Esophagus (tissue), 2 donors: ENCODE measurements at regions not wholly inside any gene's neighbourhood (a gene's known extent, or its start where the extent isn't known, plus 50 kb on each side); places are given as distances from the start of the nearest gene placed in this dataset.

Experiments
- H3K27ac ChIP-seq, 2 donors: one replicate each; pipeline ENCODE4 v1.5.1; 2013; ENCODE audit warnings: low read depth in 2 of 2, mild to moderate bottlenecking in 2 of 2, inconsistent platforms in 1 of 2, low read length in 1 of 2, moderate library complexity in 1 of 2
- H3K27me3 ChIP-seq, 2 donors: one replicate each; pipeline ENCODE4 v1.6.1; 2013; ENCODE audit warnings: low read length in 2 of 2, control low read depth in 1 of 2, mild to moderate bottlenecking in 1 of 2; ENCODE audit not compliant: insufficient read depth in 2 of 2, control insufficient read depth in 1 of 2
- H3K36me3 ChIP-seq, 2 donors: one replicate each; pipeline ENCODE4 v1.6.1; 2013; ENCODE audit warnings: low read length in 1 of 2; ENCODE audit not compliant: control insufficient read depth in 2 of 2, insufficient read depth in 2 of 2
- H3K4me1 ChIP-seq, 2 donors: one replicate each; pipeline ENCODE4 v1.6.1; 2013; ENCODE audit warnings: low read length in 1 of 2; ENCODE audit not compliant: control insufficient read depth in 2 of 2, insufficient read depth in 2 of 2
- H3K4me3 ChIP-seq, 2 donors: one replicate each; pipeline ENCODE4 v1.5.1; 2013; ENCODE audit warnings: low read length in 2 of 2, mild to moderate bottlenecking in 2 of 2, low read depth in 1 of 2, moderate library complexity in 1 of 2
- H3K9me3 ChIP-seq, 2 donors: one replicate each; pipeline ENCODE4 v1.6.1; 2013; ENCODE audit warnings: mild to moderate bottlenecking in 2 of 2, low read depth in 1 of 2, low read length in 1 of 2, moderate library complexity in 1 of 2; ENCODE audit not compliant: control insufficient read depth in 2 of 2, insufficient read depth in 1 of 2
- WGBS, 2 donors: extraction: QIAGEN DNeasy Blood & Tissue Kit; methylation state at CpG; one replicate each; pipeline ENCODE4 v1.1.7; 2013; 5-methylcytosine and 5-hydroxymethylcytosine counted together
- donor health status: healthy with polysubstance abuse.
- donor health status: Bipolar disorder and iron deficiency.

- no peaks in the 10 kb centered on the region for H3K36me3 ChIP-seq
- H3K27me3 ChIP-seq = no peaks in the 10 kb centered on the region
- 78 to 82% methylated on average over 13 of the region's 13 CpGs for WGBS, 2 donors
- H3K4me1 ChIP-seq = no peaks in the 10 kb centered on the region
- no peaks in the 10 kb centered on the region for H3K9me3 ChIP-seq
- no peak overlapping the region for H3K4me3 ChIP-seq
- H3K27ac ChIP-seq = no peak overlapping the region
Measured at GRCh38 chr1:234756066-234756774, 146.2 kb upstream of the IRF2BP2 start.

GRCh38 chr1:234755449-234755863, 145.5 kb upstream of the IRF2BP2 start:
- Histone ChIP-seq H3K9me3 (no peaks in the 10 kb centered on the region), H3K4me3 (no peak overlapping the region), H3K4me1 (no peaks in the 10 kb centered on the region), H3K36me3 (no peaks in the 10 kb centered on the region), H3K27me3 (no peaks in the 10 kb centered on the region), H3K27ac (no peak overlapping the region)
- 58 to 63% methylated on average over 8 of the region's 8 CpGs for WGBS, 2 donors

- Histone ChIP-seq H3K4me1 (no peaks in the 10 kb centered on the region), H3K36me3 (no peaks in the 10 kb centered on the region), H3K27ac (no peak overlapping the region), H3K27me3 (no peaks in the 10 kb centered on the region), H3K4me3 (no peak overlapping the region), H3K9me3 (no peaks in the 10 kb centered on the region)
- WGBS, 2 donors = 54 to 63% methylated on average over 3 of the region's 3 CpGs
Measured at GRCh38 chr1:234753979-234754378, 144.0 kb upstream of the IRF2BP2 start.

GRCh38 chr1:234752927-234753326, 142.9 kb upstream of the IRF2BP2 start:
- no peaks in the 10 kb centered on the region for H3K27me3 ChIP-seq
- no peak overlapping the region for H3K4me3 ChIP-seq
- no peak overlapping the region for H3K27ac ChIP-seq
- H3K36me3 ChIP-seq = no peaks in the 10 kb centered on the region
- 89 to 98% methylated on average over 8 of the region's 8 CpGs for WGBS, 2 donors
- no peaks in the 10 kb centered on the region for H3K4me1 ChIP-seq
- H3K9me3 ChIP-seq = no peaks in the 10 kb centered on the region

- Histone ChIP-seq H3K4me1 (peaks cover 0 to 3% of the 10 kb centered on the region in 2 donors), H3K27ac (no peak overlapping the region), H3K4me3 (no peak overlapping the region), H3K36me3 (no peaks in the 10 kb centered on the region), H3K27me3 (no peaks in the 10 kb centered on the region), H3K9me3 (no peaks in the 10 kb centered on the region)
- 91 to 93% methylated on average over 7 of the region's 7 CpGs for WGBS, 2 donors
Measured at GRCh38 chr1:234751678-234752077, 141.7 kb upstream of the IRF2BP2 start.

- 51 to 65% methylated on average over 4 of the region's 4 CpGs for WGBS, 2 donors
- no peaks in the 10 kb centered on the region for H3K27me3 ChIP-seq
- no peaks in the 10 kb centered on the region for H3K36me3 ChIP-seq
- H3K4me3 ChIP-seq = no peak overlapping the region
- peaks cover 0 to 3% of the 10 kb centered on the region in 2 donors for H3K4me1 ChIP-seq
- no peak overlapping the region for H3K27ac ChIP-seq
- H3K9me3 ChIP-seq = no peaks in the 10 kb centered on the region
Measured at GRCh38 chr1:234750922-234751627, 141.1 kb upstream of the IRF2BP2 start.

- H3K27me3 ChIP-seq = no peaks in the 10 kb centered on the region
- no peaks in the 10 kb centered on the region for H3K9me3 ChIP-seq
- no peak overlapping the region for H3K27ac ChIP-seq
- peaks cover 0 to 3% of the 10 kb centered on the region in 2 donors for H3K4me1 ChIP-seq
- no peak overlapping the region for H3K4me3 ChIP-seq
- 90 to 97% methylated on average over 1 of the region's 1 CpG for WGBS, 2 donors
- no peaks in the 10 kb centered on the region for H3K36me3 ChIP-seq
Measured at GRCh38 chr1:234748713-234749112, 138.7 kb upstream of the IRF2BP2 start.

GRCh38 chr1:234748066-234748465, 138.1 kb upstream of the IRF2BP2 start:
- Histone ChIP-seq H3K4me1 (peaks cover 0 to 3% of the 10 kb centered on the region in 2 donors), H3K27me3 (no peaks in the 10 kb centered on the region), H3K4me3 (no peak overlapping the region), H3K36me3 (no peaks in the 10 kb centered on the region), H3K27ac (no peak overlapping the region), H3K9me3 (no peaks in the 10 kb centered on the region)
- WGBS, 2 donors = 91 to 93% methylated on average over 7 of the region's 7 CpGs

GRCh38 chr1:234746798-234747196, 136.8 kb upstream of the IRF2BP2 start:
- Histone ChIP-seq H3K4me3 (no peak overlapping the region), H3K9me3 (no peaks in the 10 kb centered on the region), H3K27me3 (no peaks in the 10 kb centered on the region), H3K27ac (no peak overlapping the region), H3K36me3 (no peaks in the 10 kb centered on the region), H3K4me1 (peaks cover 0 to 3% of the 10 kb centered on the region in 2 donors)
- 53 to 70% methylated on average over 9 of the region's 9 CpGs for WGBS, 2 donors
